ENCODE measurements at regions not wholly inside any gene's neighbourhood (a gene's known extent, or its start where the extent isn't known, plus 50 kb on each side); places are given as distances from the start of the nearest gene placed in this dataset.

- H3K4me1 Mint-ChIP-seq (ENCODE audit: insufficient read depth, unreplicated experiment), result no peaks in the 10 kb centered on the region
- no peak for DNase-seq (ENCODE audit: unreplicated experiment)
- H3K27ac Mint-ChIP-seq (ENCODE audit: low read depth, unreplicated experiment), result no peak overlapping the region
- no peak for TF ChIP-seq CTCF (IDR thresholded peaks at IDR 0.05; ENCODE audit: unreplicated experiment)
- POLR2A ChIA-PET, result no interaction called here
- H3K27me3 Mint-ChIP-seq (ENCODE audit: insufficient read depth, unreplicated experiment), result no peaks in the 10 kb centered on the region
- H3K4me3 Mint-ChIP-seq (ENCODE audit: unreplicated experiment), result no peak overlapping the region
- intact Hi-C loops (cut with micrococcal nuclease), result no loop called here
- no peaks in the 10 kb centered on the region for H3K36me3 Mint-ChIP-seq (ENCODE audit: insufficient read depth, unreplicated experiment)
- CTCF ChIA-PET, result no interaction called here
- H3K9me3 Mint-ChIP-seq (ENCODE audit: unreplicated experiment), result peaks cover under 1% of the 10 kb centered on the region
- BruUV-seq (replicated peaks), result no TSS peak
Measured at GRCh38 chr5:25339541-25339940, 694.8 kb upstream of the CDH10 start.

GRCh38 chr5:25334350-25334749 lies 689.6 kb upstream of the CDH10 start:
- Mint-ChIP-seq H3K9me3 (ENCODE audit: unreplicated experiment) (no peaks in the 10 kb centered on the region), H3K27me3 (ENCODE audit: insufficient read depth, unreplicated experiment) (no peaks in the 10 kb centered on the region), H3K36me3 (ENCODE audit: insufficient read depth, unreplicated experiment) (no peaks in the 10 kb centered on the region), H3K27ac (ENCODE audit: low read depth, unreplicated experiment) (no peak overlapping the region), H3K4me1 (ENCODE audit: insufficient read depth, unreplicated experiment) (no peaks in the 10 kb centered on the region), H3K4me3 (ENCODE audit: unreplicated experiment) (no peak overlapping the region)
- no peak for TF ChIP-seq CTCF (IDR thresholded peaks at IDR 0.05; ENCODE audit: unreplicated experiment)
- CTCF ChIA-PET, result no interaction called here
- DNase-seq (ENCODE audit: unreplicated experiment), result no peak
- POLR2A ChIA-PET, result no interaction called here
- BruUV-seq (replicated peaks), result no TSS peak
- intact Hi-C loops (cut with micrococcal nuclease), result no loop called here

- no peak overlapping the region for H3K27ac Mint-ChIP-seq (ENCODE audit: low read depth, unreplicated experiment)
- DNase-seq (ENCODE audit: unreplicated experiment), result no peak
- CTCF ChIA-PET, result no interaction called here
- TF ChIP-seq CTCF (IDR thresholded peaks at IDR 0.05; ENCODE audit: unreplicated experiment), result no peak
- H3K27me3 Mint-ChIP-seq (ENCODE audit: insufficient read depth, unreplicated experiment), result no peaks in the 10 kb centered on the region
- H3K36me3 Mint-ChIP-seq (ENCODE audit: insufficient read depth, unreplicated experiment), result no peaks in the 10 kb centered on the region
- H3K4me1 Mint-ChIP-seq (ENCODE audit: insufficient read depth, unreplicated experiment), result no peaks in the 10 kb centered on the region
- POLR2A ChIA-PET, result no interaction called here
- intact Hi-C loops (cut with micrococcal nuclease), result no loop called here
- no peaks in the 10 kb centered on the region for H3K9me3 Mint-ChIP-seq (ENCODE audit: unreplicated experiment)
- no TSS peak for BruUV-seq (replicated peaks)
- no peak overlapping the region for H3K4me3 Mint-ChIP-seq (ENCODE audit: unreplicated experiment)
Measured at GRCh38 chr5:25330721-25331120, 685.9 kb upstream of the CDH10 start.

- no peaks in the 10 kb centered on the region for H3K9me3 Mint-ChIP-seq (ENCODE audit: unreplicated experiment)
- H3K36me3 Mint-ChIP-seq (ENCODE audit: insufficient read depth, unreplicated experiment), result no peaks in the 10 kb centered on the region
- H3K4me3 Mint-ChIP-seq (ENCODE audit: unreplicated experiment), result no peak overlapping the region
- no peak for TF ChIP-seq CTCF (IDR thresholded peaks at IDR 0.05; ENCODE audit: unreplicated experiment)
- ChIA-PET CTCF (no interaction called here), POLR2A (no interaction called here)
- no peak for DNase-seq (ENCODE audit: unreplicated experiment)
- intact Hi-C loops (cut with micrococcal nuclease), result no loop called here
- no peak overlapping the region for H3K27ac Mint-ChIP-seq (ENCODE audit: low read depth, unreplicated experiment)
- H3K27me3 Mint-ChIP-seq (ENCODE audit: insufficient read depth, unreplicated experiment), result no peaks in the 10 kb centered on the region
- no TSS peak for BruUV-seq (replicated peaks)
- H3K4me1 Mint-ChIP-seq (ENCODE audit: insufficient read depth, unreplicated experiment), result no peaks in the 10 kb centered on the region
Measured at GRCh38 chr5:25327172-25327571, 682.4 kb upstream of the CDH10 start.

All from MCF 10A (cell line).